ENCODE measurements at regions not wholly inside any gene's neighbourhood (a gene's known extent, or its start where the extent isn't known, plus 50 kb on each side); places are given as distances from the start of the nearest gene placed in this dataset.

- no peak for TF ChIP-seq CTCF (conservative IDR thresholded peaks at IDR 0.05; ENCODE audit: low read depth in 2 of 2)
- TF ChIP-seq REST (IDR thresholded peaks at IDR 0.05; ENCODE audit: unreplicated experiment), result no peak
- TF ChIP-seq ZNF331 (CRISPR knock-in tag; IDR thresholded peaks at IDR 0.05; ENCODE audit: low read depth), result no peak
- TF ChIP-seq POLR2AphosphoS5 (IDR thresholded peaks at IDR 0.05; ENCODE audit: low read depth), result no peak
- TF ChIP-seq EZH2 (IDR thresholded peaks at IDR 0.05; ENCODE audit: low read depth, unreplicated experiment), result no peak
- TF ChIP-seq EZH2phosphoT487 (IDR thresholded peaks at IDR 0.05; ENCODE audit: unreplicated experiment), result no peak
- TF ChIP-seq CREB1 (CRISPR knock-in tag; IDR thresholded peaks at IDR 0.05; ENCODE audit: low read depth), result no peak
- no peak for TF ChIP-seq STAT1 (IDR thresholded peaks at IDR 0.05; ENCODE audit: unreplicated experiment)
- no peak for TF ChIP-seq ZNF462 (CRISPR knock-in tag; IDR thresholded peaks at IDR 0.05)
- TF ChIP-seq JUNB (IDR thresholded peaks at IDR 0.05; ENCODE audit: unreplicated experiment), result no peak
- no peak for TF ChIP-seq ETS1 (IDR thresholded peaks at IDR 0.05)
Measured at GRCh38 chr3:72175296-72175858, 390.4 kb upstream of the PROK2 start.
